ENCODE measurements at regions not wholly inside any gene's neighbourhood (a gene's known extent, or its start where the extent isn't known, plus 50 kb on each side); places are given as distances from the start of the nearest gene placed in this dataset.

GRCh38 chr20:48569679-48570078 is 258.1 kb downstream of the PREX1 start:
- TF ChIP-seq CTCF (IDR thresholded peaks at IDR 0.05; ENCODE audit: low read depth, low read length) (no peak), EZH2phosphoT487 (IDR thresholded peaks at IDR 0.05; ENCODE audit: low read depth) (no peak)
